ENCODE measurements at regions not wholly inside any gene's neighbourhood (a gene's known extent, or its start where the extent isn't known, plus 50 kb on each side); places are given as distances from the start of the nearest gene placed in this dataset.
"Not testable (repeated sequence)": the region's sequence is repeated elsewhere in the genome, so short reads cannot be mapped to it uniquely, and the experiment has no call there.

DNA sequence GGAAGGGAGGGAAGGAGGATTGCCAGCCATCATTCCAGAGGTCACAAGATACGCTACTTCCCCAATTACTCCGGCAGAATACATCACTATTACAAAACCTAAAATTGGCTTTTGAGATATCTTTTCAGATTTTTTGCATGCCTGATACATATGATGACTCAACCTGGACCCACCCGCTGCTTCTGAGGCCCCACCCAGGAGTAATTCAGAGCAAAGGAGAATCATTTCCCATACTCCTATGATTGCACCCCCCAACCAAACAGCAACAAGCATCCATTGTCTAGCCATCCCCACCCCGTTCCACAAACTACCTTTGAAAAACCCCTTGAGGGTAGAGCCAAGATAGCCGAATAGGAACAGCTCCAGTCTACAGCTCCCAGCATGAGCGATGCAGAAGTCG lies 163.5 kb upstream of the GJE1 start:
- no peak for DNase-seq

DNA sequence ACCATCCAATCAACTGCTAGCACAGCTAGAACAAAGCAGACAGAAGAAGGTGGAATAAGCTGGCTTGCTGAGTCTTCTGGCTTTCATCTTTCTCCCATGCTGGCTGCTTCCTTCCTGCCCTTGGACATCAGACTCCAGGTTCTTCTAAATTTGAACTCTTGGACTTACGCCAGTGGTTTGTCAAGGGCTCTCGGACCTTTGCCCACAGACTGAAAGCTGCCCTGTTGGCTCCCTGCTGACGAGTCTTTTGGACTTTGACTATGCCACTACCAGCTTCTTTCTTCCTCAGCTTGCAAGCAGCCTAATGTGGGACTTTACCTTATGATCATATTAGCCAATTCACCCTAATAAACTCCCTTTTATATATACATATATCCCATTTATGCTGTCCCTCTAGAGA lies 164.1 kb upstream of the GJE1 start:
- no peak for DNase-seq

DNA sequence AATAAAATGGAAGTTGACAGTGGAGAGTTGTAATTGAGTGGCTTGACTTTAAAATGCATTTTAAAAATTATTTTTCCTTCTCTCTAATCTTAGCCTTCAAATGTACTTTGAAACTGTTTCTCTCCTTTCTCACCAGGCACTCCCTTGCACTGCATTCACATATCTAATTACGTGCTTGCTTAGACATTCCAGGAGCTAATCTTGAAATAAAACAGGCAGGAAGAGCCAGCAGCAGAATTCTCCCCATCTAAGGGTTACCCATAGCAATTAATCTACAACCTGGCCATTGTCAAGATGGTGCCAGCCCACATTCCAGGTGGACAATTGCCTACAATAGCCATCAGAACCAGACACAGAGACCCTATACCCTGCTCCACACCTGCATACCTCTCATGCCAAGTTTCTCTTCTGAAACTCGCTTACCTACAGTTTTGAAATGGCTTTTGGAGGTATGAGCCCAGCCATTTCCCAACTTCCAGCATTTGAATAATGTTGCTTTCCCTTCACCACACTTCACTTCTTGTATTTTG lies 167.6 kb upstream of the GJE1 start:
- DNase-seq: no peak

DNA sequence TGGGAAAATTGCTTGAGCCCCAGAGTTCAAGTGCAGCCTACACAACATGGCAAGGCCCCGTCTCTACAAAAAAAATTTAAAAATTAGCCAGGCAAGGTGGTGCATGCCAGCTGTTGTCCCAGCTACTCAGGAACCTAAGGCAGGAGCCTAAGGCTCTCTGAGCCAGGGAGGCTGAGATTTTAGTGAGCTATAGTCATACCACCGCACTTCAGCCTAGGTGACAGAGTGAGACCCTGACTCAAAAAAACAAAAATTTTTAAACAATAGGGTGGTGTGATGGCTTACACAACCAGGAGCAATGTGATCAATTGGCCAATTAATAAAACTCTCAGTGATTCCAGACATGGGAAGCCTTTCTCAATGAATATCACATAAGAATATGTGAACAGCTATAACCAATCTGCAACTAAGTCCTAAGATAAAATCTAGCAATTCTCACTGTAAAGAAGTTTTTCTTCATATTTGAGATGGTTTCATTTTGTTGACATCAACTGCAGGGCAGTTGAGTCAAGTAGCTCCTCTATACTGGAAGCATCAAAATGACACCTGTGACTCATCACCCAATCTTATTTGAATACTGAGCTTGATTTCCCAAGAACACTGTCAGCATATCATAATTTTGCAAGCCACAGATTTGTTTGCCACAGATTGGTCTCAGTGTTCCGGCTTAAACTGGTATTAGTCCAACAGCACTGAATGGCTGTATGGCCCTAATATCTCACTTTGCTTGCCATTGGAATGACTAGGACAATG lies 169.0 kb upstream of the GJE1 start:
- no peak for DNase-seq

DNA sequence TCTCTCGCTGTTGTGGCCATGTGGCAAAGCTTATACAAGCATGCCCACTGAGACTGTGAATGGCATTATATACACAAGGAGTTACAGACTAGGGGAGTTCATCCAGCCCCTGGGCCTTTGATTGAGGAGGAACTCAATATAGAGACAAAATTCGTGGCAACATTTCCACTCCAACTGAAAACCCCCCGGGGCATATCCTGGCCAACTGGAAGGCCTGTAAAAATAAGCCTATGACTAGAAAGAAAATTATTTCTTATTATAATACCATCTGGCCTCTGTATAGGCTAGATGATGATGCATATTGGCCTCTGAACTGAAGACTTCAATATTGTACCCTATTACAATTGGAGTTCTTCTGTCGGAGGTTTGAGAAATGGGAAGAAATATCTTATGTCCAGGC lies 175.5 kb upstream of the GJE1 start:
- DNase-seq: no peak

DNA sequence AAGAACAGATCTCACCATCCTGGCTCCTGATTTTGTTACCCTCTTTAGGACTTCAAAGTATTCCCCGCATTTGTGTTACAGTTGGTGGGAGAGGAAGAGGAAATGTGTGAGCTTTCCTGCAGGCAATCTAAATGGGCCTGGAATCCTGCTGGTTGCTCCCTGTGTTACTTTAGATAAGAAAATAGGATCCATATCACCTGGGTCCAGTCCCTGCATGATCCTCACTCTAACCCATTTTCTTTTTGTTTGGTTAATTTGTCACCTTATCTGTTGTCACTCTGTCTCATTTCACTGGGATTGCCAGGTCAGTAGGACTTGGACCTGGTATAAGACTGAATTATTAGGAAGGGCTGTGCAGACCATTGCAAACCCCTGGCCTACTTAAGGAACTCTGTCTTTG lies 175.9 kb upstream of the GJE1 start:
- DNase-seq: no peak

DNA sequence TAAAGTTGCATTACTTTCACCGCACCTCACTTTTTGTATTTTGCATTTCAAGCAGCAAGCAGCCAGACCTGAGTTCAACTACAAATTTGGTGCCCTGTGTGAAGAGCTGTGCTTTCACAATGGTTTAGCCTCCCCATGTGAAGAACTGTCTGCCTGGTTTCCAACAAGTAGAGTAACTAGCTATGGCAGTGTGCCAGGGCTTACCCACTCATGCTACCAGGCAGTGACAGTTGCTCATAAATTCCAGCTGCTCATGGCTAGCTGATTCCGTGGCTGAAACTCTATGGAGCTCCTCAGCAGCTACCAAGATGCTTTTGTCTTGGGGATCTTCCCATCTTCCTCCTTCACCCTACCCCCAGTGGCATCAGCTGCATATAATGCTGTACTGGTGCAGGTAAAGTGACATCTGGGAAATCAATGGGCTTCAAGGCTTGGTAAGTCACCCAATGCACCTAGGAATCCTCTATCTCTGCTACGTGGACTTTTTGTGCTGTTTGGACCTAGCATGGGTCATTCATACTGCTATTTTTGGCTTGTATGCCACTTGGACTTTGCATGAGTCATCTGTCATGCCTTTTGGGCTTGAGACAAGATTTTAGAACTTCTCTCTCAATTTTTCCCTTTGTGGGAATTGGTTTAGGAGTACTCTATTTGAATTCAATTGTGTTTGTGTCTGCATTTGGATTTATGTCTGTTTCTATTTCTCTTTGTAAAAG lies 176.5 kb upstream of the GJE1 start:
- no peak for DNase-seq

DNA sequence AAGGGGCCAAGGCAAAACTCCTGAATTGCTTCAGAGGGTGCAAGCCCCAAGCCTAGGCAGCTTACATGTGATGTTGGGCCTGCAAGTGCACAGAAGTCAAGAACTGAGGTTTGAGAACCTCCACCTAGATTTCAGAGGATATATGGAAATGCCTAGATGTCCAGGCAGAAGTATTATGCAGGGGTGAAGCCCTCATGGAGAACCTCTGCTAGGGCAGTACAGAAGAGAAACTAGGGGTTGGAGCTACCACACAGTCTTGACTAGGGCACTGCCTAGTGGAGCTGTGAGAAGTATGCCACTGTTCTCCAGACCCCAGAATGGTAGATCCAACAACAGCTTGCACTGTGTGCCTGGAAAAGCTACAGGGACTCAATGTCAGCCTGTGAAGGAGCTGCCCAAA lies 179.7 kb upstream of the GJE1 start:
- no peak for DNase-seq

DNA sequence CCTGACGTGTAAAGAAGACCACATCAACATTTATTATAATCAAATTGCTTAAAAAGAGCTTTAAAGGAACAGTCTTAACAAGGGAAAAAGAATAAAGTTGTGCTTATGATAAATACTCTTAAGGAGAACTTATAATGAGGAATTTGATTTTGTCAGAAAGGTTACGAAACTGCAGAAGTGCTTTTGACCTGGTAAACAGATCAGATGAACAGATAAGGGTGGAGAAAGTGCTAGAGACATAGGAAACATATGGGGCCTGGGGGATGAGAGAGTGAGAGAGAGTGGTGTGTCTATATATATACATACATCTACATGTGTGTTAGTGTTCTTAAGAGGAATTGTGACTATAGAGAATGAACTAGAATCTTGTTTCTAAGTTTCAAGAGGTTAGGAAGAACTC lies 186.2 kb upstream of the GJE1 start:
- no peak for DNase-seq

DNA sequence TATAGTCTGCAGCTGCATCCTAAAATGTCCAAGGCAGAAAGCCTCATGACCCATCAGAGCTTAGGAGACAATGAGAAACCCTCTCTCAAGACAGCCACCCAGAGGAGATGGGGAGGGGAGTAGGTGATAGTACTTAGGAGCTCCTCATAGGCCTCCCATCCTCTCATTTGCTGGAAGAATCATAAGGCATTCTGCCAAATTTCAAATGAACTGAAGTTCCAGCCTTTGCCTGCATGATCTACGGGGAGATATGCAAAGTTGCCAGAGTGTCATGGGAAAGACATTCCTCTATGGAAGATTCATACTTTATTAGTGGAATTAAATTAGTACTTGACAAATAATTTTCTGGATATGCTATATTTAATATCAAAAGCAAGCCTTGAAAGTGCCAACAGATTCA lies 194.1 kb upstream of the GJE1 start:
- no peak for DNase-seq

DNA sequence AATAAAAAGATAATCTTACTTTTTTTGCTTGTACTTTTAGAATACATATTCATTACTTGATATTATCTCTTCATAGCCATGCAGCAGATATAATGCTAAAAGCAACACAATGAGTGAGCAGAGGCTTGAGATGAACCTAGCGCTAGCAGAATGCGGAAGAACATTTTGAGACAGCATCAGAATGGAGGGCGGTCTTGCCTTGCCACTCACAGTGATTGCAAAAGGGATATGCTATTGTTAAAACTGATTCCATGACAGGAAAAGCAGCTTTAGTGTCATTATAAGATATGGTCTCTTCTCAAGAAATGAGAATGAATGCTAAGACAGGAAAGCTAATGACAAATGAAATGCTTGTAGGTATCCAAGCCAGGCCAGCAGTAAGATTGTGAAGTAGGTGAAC lies 200.0 kb upstream of the GJE1 start:
- no peak for DNase-seq

DNA sequence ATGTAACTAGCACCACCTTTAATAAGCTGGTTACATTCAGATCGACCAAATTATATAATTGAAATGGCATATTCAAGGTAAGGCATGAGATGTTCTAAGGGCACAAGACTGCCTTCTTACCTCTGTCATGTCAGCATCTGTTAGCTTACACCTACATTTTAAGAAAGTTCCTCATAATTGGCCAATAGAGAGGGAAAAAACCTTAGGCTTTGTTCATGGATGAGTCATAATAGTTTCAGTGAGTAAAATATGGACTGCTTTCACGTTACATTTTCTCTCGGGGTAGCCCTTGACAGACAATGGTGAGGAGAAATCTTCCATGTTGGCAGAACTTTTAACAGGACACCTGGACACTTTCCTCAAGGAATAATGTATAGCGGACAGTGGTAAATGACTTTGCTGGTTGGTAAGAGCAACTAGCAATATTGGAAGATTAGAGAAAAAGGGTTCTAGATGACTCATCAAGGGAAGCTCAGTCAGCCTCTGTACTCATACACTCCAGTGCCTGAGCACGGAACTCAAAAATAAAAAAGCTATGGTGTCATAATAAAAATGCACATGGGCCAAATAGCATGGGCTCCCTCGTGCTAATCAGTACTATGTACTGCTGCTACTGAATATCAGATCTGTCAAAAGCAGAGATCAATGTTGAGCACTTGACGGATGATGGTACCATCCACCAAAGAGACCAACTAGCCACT lies 206.4 kb upstream of the GJE1 start:
- DNase-seq: not testable (repeated sequence)

DNA sequence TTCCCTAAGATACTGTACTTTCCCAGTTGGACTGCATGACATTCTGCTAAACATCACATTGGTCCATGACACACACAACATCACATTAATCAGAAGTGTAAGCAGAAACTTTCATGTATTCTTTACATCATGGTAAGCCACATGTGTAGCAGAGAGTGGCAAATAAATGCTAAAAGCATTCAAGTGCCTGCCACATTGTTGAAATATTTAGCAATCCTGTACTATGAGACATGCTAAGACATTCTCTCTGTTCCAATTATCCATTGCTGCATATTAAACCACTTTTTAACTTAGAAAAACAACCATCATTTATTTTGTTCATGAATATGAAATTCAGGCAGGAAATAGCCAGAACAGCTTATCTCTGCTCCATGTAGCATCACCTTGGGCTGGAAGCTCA lies 207.7 kb upstream of the GJE1 start:
- DNase-seq: no peak

DNA sequence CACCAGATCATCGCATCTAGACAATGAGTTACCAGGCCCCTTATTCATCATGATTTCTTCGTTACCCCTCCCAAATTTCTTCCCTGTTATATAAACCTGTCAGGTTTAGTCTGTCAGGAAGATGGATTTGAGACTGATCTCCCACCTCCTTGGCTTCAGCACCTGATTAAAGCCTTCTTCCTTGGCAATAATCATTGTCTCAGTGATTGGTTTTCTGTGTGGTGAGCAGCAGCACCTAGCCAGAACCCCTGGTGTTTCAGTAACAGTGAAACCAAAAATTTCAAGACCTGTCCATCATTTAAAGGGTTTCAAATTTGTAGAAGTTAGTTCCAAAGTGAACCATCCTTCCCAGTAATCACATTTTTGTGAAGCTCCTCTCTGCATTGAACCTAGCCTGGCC lies 209.8 kb upstream of the GJE1 start:
- no peak for DNase-seq

DNA sequence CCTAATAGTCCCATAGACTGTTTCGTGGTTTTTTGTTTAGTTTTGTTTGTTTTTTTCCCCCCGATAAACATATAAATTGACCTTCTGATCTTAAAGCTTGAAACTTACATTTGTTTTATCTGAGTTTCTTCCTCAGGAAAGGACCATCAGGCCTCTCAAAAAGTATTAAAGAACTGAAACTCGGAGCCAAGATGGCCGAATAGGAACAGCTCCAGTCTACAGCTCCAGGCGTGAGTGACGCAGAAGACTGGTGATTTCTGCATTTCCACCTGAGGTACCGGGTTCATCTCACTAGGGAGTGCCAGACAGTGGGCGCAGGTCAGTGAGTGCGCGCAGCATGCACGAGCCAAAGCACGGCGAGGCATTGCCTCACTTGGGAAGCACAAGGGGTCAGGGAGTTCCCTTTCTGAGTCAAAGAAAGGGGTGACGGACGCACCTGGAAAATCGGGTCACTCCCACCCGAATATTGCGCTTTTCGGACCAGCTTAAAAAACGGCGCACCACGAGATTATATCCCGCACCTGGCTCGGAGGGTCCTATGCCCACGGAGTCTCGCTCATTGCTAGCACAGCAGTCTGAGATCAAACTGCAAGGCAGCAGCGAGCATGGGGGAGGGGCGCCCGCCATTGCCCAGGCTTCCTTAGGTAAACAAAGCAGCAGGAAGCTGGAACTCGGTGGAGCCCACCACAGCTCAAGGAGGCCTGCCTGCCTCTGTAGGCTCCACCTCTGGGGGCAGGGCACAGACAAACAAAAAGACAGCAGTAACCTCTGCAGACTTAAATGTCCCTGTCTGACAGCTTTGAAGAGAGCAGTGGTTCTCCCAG lies 215.8 kb upstream of the GJE1 start:
- DNase-seq: not testable (repeated sequence)

DNA sequence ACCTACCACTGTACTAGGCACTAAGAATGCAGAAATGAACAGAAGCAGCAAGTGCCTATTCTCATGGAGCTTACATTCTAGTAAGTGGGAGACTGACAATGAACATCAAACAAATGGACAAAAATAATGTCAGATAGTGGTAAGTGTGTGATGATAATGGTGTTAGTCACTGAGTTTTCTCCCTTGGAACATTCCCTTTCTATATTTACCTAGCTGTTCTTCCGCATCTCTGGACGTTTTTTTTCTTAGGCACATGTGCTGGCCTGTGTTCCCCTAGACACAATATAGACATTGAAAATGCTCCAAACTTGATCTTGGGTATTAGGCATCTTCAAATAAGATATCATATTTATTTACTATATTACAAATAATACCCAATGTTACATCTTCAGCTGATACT lies 218.1 kb upstream of the GJE1 start:
- DNase-seq: no peak

DNA sequence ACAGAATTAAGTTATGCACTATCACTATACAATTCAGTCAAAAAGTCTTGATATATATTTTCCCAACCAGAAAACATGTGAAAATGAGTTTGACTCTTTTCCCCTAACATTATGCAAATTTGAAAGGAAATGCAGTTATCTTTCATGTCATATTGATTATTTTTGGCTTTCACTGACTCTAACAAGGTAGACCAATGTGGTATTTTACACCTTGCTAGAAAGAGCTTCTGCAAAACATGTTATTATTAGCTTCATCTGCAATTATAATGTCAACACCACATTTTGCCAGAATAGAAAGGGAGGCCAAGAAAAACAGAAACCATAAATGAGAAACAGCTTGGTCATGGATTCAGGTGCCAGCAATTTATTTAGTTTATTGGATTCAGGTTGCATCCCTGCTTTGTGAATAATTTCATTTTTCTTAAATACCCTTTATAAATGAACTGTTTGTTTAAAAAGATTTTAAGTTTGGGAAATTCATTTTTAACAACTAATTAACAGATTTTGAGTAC lies 226.1 kb upstream of the GJE1 start:
- no peak for DNase-seq

DNA sequence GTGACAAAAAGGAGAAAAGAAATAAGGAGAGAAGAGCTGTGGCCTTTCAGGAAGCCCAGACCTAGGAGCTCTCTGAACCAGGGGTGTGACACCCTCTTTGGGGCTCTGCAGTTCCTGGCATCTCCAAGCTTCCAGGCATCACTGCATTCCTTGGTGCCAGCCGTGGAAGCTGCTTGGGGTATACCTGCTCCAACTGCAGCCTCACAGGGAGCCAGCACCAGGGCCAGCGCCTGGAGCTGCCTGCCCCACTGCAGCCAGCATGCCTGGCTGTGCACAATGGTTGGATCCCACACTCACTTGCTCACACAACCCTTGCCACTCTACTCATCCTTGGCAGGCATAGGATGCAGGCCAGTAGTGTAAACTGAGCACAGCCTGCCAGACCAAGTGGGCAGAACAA lies 242.1 kb upstream of the GJE1 start:
- DNase-seq: no peak

DNA sequence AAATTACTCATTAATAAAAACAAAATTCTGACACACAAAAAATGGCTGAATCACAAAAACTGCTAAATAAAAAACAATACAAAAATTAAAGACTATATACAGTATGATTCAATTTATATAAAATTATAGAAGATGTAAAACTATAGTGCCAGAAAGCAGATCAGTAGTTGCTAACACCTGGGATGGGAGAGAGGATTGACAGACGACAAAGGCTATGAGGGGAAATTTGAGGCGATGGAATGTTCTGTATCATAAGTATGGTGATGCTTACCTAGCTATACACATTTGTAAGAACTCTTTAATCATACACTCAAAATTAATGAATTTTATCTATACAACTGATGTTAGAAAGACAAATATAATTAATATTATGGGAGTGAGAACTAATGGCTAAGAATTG lies 247.9 kb upstream of the GJE1 start:
- no peak for DNase-seq

DNA sequence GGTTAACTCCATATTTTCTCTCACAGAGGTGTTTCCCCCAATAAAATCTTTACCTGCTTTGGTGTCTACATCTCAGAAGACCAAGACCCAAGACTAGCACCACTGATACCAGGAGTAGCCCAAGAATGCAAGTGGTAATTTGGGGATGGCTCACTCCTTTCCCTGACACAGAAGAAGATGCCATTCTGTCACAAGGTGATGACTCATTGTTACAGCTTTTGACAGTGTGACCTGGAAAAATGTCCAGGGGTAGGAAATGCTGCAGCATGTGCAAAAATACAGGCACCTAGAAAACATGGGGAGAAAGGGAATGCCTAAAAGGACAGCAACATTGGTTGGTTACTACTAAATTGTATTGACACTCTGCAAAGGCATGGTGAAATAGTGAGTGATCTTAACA lies 254.0 kb upstream of the GJE1 start:
- no peak for DNase-seq

DNA sequence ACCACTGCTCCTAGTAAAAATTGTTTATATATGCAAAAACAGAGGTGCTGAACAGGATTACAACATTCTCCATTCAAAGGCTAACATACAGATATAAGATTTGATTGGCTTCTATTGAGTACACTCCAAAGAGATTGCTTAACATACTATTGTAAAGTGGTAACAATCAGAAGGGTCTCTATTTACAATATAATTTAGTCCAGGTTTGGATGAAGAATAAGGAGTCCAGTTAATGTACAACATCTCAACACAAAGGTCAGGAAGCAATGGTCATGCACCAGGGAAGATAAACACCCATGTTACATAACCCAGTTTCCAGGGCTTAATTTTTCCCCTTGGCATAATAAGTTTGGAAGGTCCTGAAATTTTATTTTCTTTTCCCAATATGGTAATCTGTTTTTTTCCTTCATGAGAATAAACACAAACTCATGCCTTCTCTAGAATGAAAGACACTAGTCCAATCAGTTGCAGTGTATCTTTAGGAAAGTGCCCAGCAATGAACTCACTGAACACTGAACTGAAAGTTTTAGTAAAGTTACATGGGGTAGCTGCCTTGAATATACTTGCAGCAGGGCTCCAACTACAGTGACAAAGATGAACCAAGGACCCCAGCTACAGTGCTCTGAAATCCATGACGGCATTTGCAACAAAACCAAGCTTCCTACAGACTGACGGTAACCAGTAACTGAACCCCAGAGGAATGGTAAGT lies 255.3 kb upstream of the GJE1 start:
- no peak for DNase-seq

DNA sequence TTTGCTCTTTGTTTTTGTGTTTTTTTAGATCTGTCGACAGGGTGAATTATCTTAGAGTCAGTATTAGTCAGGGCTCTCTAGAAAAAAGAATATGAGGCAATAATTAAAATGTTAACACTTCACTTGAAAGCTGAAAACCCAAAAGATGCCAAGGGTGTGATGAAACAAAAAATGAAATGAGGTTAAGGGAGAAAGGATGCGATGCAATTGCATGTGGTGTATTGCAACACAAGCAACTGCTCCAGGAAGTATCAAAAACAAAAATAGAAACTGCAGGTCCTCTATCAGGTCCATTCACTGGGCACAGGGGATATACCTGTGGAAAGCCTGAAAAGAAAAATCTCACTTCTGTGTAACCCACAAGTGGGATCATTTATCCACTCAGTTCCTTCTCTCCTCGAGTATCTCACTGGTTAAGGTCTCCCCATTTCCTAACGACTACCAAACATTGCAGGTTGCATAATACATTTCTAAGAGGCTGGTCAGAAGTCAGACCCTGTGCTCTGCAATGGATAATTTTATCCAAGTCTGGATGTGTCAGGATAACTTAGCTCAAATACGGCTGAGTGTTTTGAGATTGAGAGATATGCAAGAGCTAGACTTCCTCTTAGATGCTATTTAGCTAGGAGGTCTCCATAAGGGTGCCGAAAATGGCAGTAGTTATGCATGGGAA lies 257.7 kb upstream of the GJE1 start:
- DNase-seq: no peak
